Fibroblast of the aortic adventitia (primary cell): ENCODE measurements at regions not wholly inside any gene's neighbourhood (a gene's known extent, or its start where the extent isn't known, plus 50 kb on each side); places are given as distances from the start of the nearest gene placed in this dataset.

Experiments
- DNase-seq: peaks from one replicate; pipeline ENCODE4 v3.0.0-alpha.2; 2010; ENCODE audit warnings: low read depth
- H3K4me3 ChIP-seq: 2 replicates; pipeline ENCODE4 v1.5.1; 2011; ENCODE audit warnings: low read depth, mild to moderate bottlenecking, control low read depth, low read length, moderate library complexity
- TF ChIP-seq, protein P1 (sequence below): IDR thresholded peaks from 2 replicates; pipeline ENCODE4 v1.5.1; 2011; ENCODE audit warnings: mild to moderate bottlenecking, low read length, control low read depth, inconsistent platforms; ENCODE audit not compliant: insufficient read depth

DNA sequence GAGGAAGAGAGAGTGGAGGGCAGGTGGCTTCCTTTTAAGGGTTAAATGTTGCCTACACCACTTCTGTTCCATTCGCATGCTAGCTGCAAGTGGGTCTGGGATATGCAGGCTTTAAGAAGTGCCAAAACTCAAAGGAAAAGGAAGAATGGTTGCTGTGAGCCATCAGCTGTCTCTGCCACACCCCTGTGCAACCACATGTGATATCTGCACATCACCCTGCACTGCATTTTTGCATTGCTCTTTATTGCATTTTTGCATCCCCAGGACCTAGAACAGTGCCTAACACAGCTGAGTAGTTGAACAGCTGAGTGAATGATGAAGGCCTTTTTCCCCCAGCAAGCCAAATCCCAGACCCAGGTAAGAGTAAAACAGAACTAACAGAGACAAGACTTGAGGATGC is 136.1 kb downstream of the ZIC5 start:
- no peak for DNase-seq
- no peak overlapping the region for H3K4me3 ChIP-seq
- TF ChIP-seq, protein P1, sequence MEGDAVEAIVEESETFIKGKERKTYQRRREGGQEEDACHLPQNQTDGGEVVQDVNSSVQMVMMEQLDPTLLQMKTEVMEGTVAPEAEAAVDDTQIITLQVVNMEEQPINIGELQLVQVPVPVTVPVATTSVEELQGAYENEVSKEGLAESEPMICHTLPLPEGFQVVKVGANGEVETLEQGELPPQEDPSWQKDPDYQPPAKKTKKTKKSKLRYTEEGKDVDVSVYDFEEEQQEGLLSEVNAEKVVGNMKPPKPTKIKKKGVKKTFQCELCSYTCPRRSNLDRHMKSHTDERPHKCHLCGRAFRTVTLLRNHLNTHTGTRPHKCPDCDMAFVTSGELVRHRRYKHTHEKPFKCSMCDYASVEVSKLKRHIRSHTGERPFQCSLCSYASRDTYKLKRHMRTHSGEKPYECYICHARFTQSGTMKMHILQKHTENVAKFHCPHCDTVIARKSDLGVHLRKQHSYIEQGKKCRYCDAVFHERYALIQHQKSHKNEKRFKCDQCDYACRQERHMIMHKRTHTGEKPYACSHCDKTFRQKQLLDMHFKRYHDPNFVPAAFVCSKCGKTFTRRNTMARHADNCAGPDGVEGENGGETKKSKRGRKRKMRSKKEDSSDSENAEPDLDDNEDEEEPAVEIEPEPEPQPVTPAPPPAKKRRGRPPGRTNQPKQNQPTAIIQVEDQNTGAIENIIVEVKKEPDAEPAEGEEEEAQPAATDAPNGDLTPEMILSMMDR, result no peak

DNA sequence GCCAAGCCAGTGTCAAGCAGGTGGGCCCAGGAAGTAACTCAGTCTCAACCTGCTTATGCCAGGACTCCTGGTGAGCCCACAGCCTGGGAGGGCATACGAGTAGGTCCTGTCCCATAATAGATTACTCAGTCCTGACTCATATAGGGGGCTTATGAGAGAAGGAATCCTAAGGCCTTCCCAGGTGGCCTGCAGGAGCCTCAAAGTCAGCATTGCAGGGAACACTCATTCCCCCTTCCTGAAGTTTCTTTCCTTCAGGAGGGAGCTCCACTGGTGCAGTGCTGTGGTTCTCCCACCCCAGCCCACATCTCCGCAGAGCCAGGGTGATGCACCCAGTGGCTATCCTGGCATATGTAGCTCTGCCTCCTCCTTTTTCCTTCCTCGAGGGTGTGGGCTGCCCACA is 137.3 kb downstream of the ZIC5 start:
- TF ChIP-seq, protein P1, result no peak
- H3K4me3 ChIP-seq, result no peak overlapping the region
- DNase-seq, result no peak

DNA sequence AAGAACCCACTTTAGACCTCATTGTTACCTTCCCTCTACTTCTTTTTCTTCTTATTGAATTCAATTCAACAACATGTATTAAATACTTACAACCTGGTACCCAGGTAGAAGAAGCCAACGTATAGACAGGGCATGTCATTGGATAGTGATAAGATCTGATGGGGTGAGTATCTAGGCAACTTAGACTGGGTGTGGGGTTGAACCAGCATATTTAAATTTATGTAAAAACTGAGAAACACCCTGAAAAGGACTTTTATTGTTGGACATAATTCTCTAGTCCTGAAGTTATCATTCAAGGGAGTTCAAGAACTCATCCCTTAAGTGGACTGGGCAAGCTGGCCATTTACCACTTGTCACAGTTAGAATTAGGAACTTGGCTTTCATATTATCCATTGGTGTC is 139.2 kb downstream of the ZIC5 start:
- no peak for DNase-seq
- TF ChIP-seq, protein P1, result no peak
- H3K4me3 ChIP-seq, result no peak overlapping the region

DNA sequence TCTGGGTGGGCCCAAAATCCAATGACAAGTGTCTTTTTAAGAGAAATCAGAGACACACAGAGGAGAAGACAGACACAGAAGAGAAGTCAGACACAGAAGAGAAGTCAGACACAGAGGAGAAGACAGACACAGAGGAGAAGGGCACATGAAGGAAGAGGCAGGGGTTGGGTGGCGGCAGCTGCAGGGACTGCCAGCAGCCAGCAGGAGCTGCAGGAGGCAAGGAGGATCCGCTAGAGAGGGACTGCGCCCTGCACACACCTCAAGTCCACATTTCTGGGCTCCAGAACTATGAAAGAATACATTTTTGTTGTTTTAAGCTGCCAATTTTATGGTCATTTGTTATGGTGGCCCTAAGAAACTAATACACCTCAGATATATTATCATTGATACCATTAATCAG is 140.6 kb downstream of the ZIC5 start:
- no peak overlapping the region for H3K4me3 ChIP-seq
- no peak for DNase-seq
- TF ChIP-seq, protein P1, result no peak

DNA sequence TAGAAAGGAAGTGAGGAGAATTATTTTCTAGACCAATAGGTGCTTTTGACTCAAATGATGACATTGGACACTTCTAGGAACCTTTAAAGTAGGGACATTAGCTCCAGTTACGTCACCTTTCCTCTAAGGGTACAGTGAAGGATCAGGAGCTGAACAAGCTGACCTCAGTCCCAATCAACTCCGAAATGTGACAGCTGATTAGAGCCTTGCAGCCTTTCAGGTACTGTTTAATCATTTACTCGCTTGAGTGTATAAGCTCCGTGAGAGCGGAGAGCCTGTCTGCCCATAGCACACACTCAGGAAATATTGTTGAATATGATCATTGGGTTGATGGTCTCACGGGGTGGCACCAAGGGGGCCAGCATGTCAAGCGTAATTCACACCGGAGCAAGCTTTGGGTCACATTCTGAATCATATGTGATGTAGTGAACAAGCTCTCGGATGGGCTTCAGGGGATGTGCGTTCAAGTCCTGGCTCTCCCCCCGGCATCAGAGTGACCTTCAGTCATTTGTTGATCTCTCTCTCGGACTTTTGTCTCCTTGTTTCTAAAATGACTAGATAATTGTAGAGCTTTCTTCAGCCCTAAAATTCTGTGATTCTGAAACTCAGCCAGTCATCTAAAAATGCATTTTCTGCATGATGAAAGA is 141.9 kb downstream of the ZIC5 start:
- no peak for DNase-seq
- TF ChIP-seq, protein P1, result no peak
- no peak overlapping the region for H3K4me3 ChIP-seq

DNA sequence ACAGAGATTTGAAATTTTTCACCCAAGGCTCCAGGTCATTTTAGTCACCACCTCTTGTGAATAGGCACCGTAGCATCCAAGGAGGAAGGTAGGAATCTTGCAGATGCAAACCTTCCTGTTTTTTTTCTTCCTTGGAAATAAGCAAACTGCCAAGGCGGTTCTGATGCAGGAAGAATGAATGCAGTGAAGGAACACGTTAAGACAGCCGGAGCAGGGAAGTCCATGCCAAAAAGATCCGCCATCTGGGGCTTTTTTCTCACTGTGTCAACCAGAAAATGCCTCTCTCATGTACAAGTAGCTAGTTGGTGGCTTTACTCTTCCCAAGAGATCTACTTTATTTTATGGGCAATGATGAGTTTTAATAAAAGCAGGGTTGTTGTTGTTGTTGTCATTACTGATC is 142.4 kb downstream of the ZIC5 start:
- no peak for DNase-seq
- no peak overlapping the region for H3K4me3 ChIP-seq
- TF ChIP-seq, protein P1, result no peak

DNA sequence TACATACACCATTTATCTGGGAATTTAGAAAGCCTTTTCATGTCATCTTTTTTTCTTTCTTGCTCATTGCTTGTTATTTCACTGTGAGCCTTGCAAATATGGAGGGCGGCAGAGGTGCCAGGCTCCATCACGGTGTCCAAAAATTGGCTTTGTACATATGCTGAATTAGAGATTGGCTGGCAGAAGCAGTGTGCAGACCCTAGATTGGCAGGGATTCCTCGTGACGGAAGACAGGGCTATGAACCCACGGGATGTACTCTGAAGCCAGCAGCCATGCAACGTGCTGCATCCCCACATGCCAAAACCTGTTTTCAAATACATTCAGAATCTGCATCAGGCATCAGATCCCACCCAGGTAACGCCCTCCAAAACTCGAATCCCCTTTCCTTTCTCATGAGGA is 142.8 kb downstream of the ZIC5 start:
- TF ChIP-seq, protein P1, result no peak
- H3K4me3 ChIP-seq, result no peak overlapping the region
- DNase-seq, result no peak
